Memory B cell (primary cell): ENCODE measurements at regions not wholly inside any gene's neighbourhood (a gene's known extent, or its start where the extent isn't known, plus 50 kb on each side); places are given as distances from the start of the nearest gene placed in this dataset.
"Not testable (repeated sequence)": the region's sequence is repeated elsewhere in the genome, so short reads cannot be mapped to it uniquely, and the experiment has no call there.

ENCODE experiments used
- ATAC-seq: fragments of 150-1000 bp; cut with Tn5 transposase; 2 replicates; pipeline ENCODE4 v1.10.0; 2021; ENCODE audit warnings: low read depth, mild to moderate bottlenecking, moderate library complexity
- DNase-seq, 2 donors: peaks; one replicate each; pipeline ENCODE4 v3.0.0; 2022; ENCODE audit warnings: low spot score in 2 of 2
- H3K27ac Mint-ChIP-seq: one replicate; pipeline ENCODE4 v1.8.0; 2022; ENCODE audit warnings: mild to moderate bottlenecking, moderate library complexity, mixed read lengths
- H3K27me3 Mint-ChIP-seq: one replicate; pipeline ENCODE4 v1.8.0; 2022; ENCODE audit warnings: mixed read lengths
- H3K36me3 Mint-ChIP-seq: one replicate; pipeline ENCODE4 v1.8.0; 2022; ENCODE audit warnings: mild to moderate bottlenecking, mixed read lengths
- H3K4me1 Mint-ChIP-seq: one replicate; pipeline ENCODE4 v1.8.0; 2022; ENCODE audit warnings: mixed read lengths
- H3K4me3 Mint-ChIP-seq: one replicate; pipeline ENCODE4 v1.8.0; 2022; ENCODE audit warnings: mild to moderate bottlenecking, moderate library complexity, mixed read lengths
- H3K9me3 Mint-ChIP-seq: one replicate; pipeline ENCODE4 v1.8.0; 2022; ENCODE audit warnings: mixed read lengths

GRCh38 chr13:50167224-50167947 lies 152.1 kb downstream of the KCNRG start:
- no peak overlapping the region for H3K4me3 Mint-ChIP-seq
- DNase-seq (no peak), ATAC-seq (peak; percentile 37)
- no peak overlapping the region for H3K27ac Mint-ChIP-seq
- no peaks in the 10 kb centered on the region for H3K4me1 Mint-ChIP-seq
- H3K9me3 Mint-ChIP-seq = no peaks in the 10 kb centered on the region
- H3K36me3 Mint-ChIP-seq = no peaks in the 10 kb centered on the region
- peaks cover 3% of the 10 kb centered on the region for H3K27me3 Mint-ChIP-seq

- Mint-ChIP-seq H3K27me3 (peaks cover 3% of the 10 kb centered on the region), H3K4me3 (no peak overlapping the region), H3K4me1 (peaks cover 3% of the 10 kb centered on the region), H3K27ac (no peak overlapping the region), H3K36me3 (no peaks in the 10 kb centered on the region), H3K9me3 (no peaks in the 10 kb centered on the region)
- ATAC-seq (no peak), DNase-seq (no peak)
These were observed 152.7 kb downstream of the KCNRG start for GRCh38 chr13:50167967-50168366.

- ATAC-seq (no peak), DNase-seq (no peak)
- no peaks in the 10 kb centered on the region for H3K27me3 Mint-ChIP-seq
- H3K36me3 Mint-ChIP-seq = no peaks in the 10 kb centered on the region
- H3K27ac Mint-ChIP-seq = no peak overlapping the region
- no peak overlapping the region for H3K4me3 Mint-ChIP-seq
- H3K9me3 Mint-ChIP-seq = no peaks in the 10 kb centered on the region
- H3K4me1 Mint-ChIP-seq = peaks cover 3% of the 10 kb centered on the region
These were observed 153.5 kb downstream of the KCNRG start for GRCh38 chr13:50168786-50169185.

- H3K27me3 Mint-ChIP-seq = no peaks in the 10 kb centered on the region
- no peak for ATAC-seq
- no peak for DNase-seq
- no peak overlapping the region for H3K4me3 Mint-ChIP-seq
- H3K36me3 Mint-ChIP-seq = no peaks in the 10 kb centered on the region
- H3K9me3 Mint-ChIP-seq = no peaks in the 10 kb centered on the region
- H3K27ac Mint-ChIP-seq = no peak overlapping the region
- H3K4me1 Mint-ChIP-seq = peaks cover 3% of the 10 kb centered on the region
These were observed 155.3 kb downstream of the KCNRG start for GRCh38 chr13:50170447-50171037.

- no peak for ATAC-seq
- Mint-ChIP-seq H3K27me3 (no peaks in the 10 kb centered on the region), H3K27ac (no peak overlapping the region), H3K4me1 (peaks cover 3% of the 10 kb centered on the region), H3K4me3 (no peak overlapping the region), H3K36me3 (no peaks in the 10 kb centered on the region), H3K9me3 (no peaks in the 10 kb centered on the region)
- no peak for DNase-seq
These were observed 156.5 kb downstream of the KCNRG start for GRCh38 chr13:50171590-50172282.

GRCh38 chr13:50173045-50173444 lies 157.8 kb downstream of the KCNRG start:
- H3K4me3 Mint-ChIP-seq, ATAC-seq, H3K4me1 Mint-ChIP-seq, H3K36me3 Mint-ChIP-seq, H3K27ac Mint-ChIP-seq, DNase-seq, H3K27me3 Mint-ChIP-seq, H3K9me3 Mint-ChIP-seq: not testable (repeated sequence)

- peaks cover 3% of the 10 kb centered on the region for H3K4me1 Mint-ChIP-seq
- no peak for ATAC-seq
These were observed 159.4 kb downstream of the KCNRG start for GRCh38 chr13:50174630-50175029.

GRCh38 chr13:50179977-50180376 lies 164.7 kb downstream of the KCNRG start:
- DNase-seq (no peak), ATAC-seq (no peak)
- no peaks in the 10 kb centered on the region for H3K9me3 Mint-ChIP-seq
- no peaks in the 10 kb centered on the region for H3K4me1 Mint-ChIP-seq
- no peak overlapping the region for H3K4me3 Mint-ChIP-seq
- H3K36me3 Mint-ChIP-seq = no peaks in the 10 kb centered on the region
- H3K27me3 Mint-ChIP-seq = no peaks in the 10 kb centered on the region
- H3K27ac Mint-ChIP-seq = no peak overlapping the region

More at GRCh38 chr13:50174630-50175029, 159.4 kb downstream of the KCNRG start:
- Mint-ChIP-seq H3K27me3 (no peaks in the 10 kb centered on the region), H3K9me3 (no peaks in the 10 kb centered on the region), H3K27ac (no peak overlapping the region), H3K4me3 (no peak overlapping the region), H3K36me3 (no peaks in the 10 kb centered on the region)
- DNase-seq = no peak

GRCh38 chr13:50185769-50186763 lies 170.8 kb downstream of the KCNRG start:
- not testable (repeated sequence) for H3K27ac Mint-ChIP-seq, H3K4me1 Mint-ChIP-seq, ATAC-seq, H3K9me3 Mint-ChIP-seq, DNase-seq, H3K4me3 Mint-ChIP-seq, H3K36me3 Mint-ChIP-seq, H3K27me3 Mint-ChIP-seq

- H3K27ac Mint-ChIP-seq = no peak overlapping the region
- no peaks in the 10 kb centered on the region for H3K9me3 Mint-ChIP-seq
- peaks cover 4% of the 10 kb centered on the region for H3K27me3 Mint-ChIP-seq
- no peak for DNase-seq
- no peak for ATAC-seq
- no peaks in the 10 kb centered on the region for H3K36me3 Mint-ChIP-seq
- H3K4me3 Mint-ChIP-seq = no peak overlapping the region
- no peaks in the 10 kb centered on the region for H3K4me1 Mint-ChIP-seq
These were observed 172.2 kb downstream of the KCNRG start for GRCh38 chr13:50187352-50188029.

GRCh38 chr13:50188696-50189095 lies 173.5 kb downstream of the KCNRG start:
- ATAC-seq = no peak
- no peaks in the 10 kb centered on the region for H3K9me3 Mint-ChIP-seq
- H3K27me3 Mint-ChIP-seq = peaks cover 4% of the 10 kb centered on the region

GRCh38 chr13:50189450-50189849 lies 174.2 kb downstream of the KCNRG start:
- no peak for ATAC-seq
- H3K4me1 Mint-ChIP-seq = no peaks in the 10 kb centered on the region
- H3K36me3 Mint-ChIP-seq = no peaks in the 10 kb centered on the region
- no peak overlapping the region for H3K27ac Mint-ChIP-seq
- peaks cover 4% of the 10 kb centered on the region for H3K27me3 Mint-ChIP-seq
- H3K9me3 Mint-ChIP-seq = no peaks in the 10 kb centered on the region
- no peak for DNase-seq
- H3K4me3 Mint-ChIP-seq = no peak overlapping the region

More at GRCh38 chr13:50188696-50189095, 173.5 kb downstream of the KCNRG start:
- Mint-ChIP-seq H3K36me3 (no peaks in the 10 kb centered on the region), H3K4me1 (no peaks in the 10 kb centered on the region), H3K4me3 (no peak overlapping the region), H3K27ac (no peak overlapping the region)
- DNase-seq = no peak

- Mint-ChIP-seq H3K36me3 (peaks cover 2% of the 10 kb centered on the region), H3K4me3 (no peak overlapping the region), H3K27me3 (peaks cover 6% of the 10 kb centered on the region), H3K27ac (no peak overlapping the region), H3K4me1 (no peaks in the 10 kb centered on the region), H3K9me3 (no peaks in the 10 kb centered on the region)
- no peak for DNase-seq
- no peak for ATAC-seq
These were observed 175.8 kb downstream of the KCNRG start for GRCh38 chr13:50191004-50191403.
